MCF 10A (cell line): ENCODE measurements at regions not wholly inside any gene's neighbourhood (a gene's known extent, or its start where the extent isn't known, plus 50 kb on each side); places are given as distances from the start of the nearest gene placed in this dataset.

Experiments
- BruUV-seq: library from RNA; stranded (reverse); fragments of 400-500 nt; replicated peaks from 2 replicates; lab custom pipeline; 2021; lab: Mats Ljungman, UMichigan
- CTCF ChIA-PET: fragments of 300-600 bp; sonication (Branson Sonifier 250); formaldehyde crosslinking; extraction: SDS; loops from one replicate; lab custom pipeline; 2021; ENCODE audit warnings: antibody characterized with exemption, inconsistent platforms; lab: Yijun Ruan, JAX
- POLR2A ChIA-PET: fragments of 300-600, 350-650 bp; sonication (Branson Sonifier 250); formaldehyde crosslinking; extraction: SDS; loops from one replicate; lab custom pipeline; 2020; ENCODE audit warnings: antibody characterized with exemption, inconsistent platforms; lab: Yijun Ruan, JAX
- DNase-seq: peaks from one replicate; pipeline ENCODE4 v3.0.0-alpha.2; 2018; ENCODE audit not compliant: unreplicated experiment
- H3K27ac Mint-ChIP-seq: one replicate; pipeline ENCODE4 v1.8.0; 2022; ENCODE audit warnings: mild to moderate bottlenecking, low read depth, mixed read lengths; ENCODE audit not compliant: unreplicated experiment
- H3K27me3 Mint-ChIP-seq: one replicate; pipeline ENCODE4 v1.8.0; 2022; ENCODE audit warnings: mixed read lengths; ENCODE audit not compliant: insufficient read depth, unreplicated experiment
- H3K36me3 Mint-ChIP-seq: one replicate; pipeline ENCODE4 v1.8.0; 2022; ENCODE audit warnings: mild to moderate bottlenecking, moderate library complexity, mixed read lengths; ENCODE audit not compliant: insufficient read depth, unreplicated experiment
- H3K4me1 Mint-ChIP-seq: one replicate; pipeline ENCODE4 v1.8.0; 2022; ENCODE audit warnings: mixed read lengths; ENCODE audit not compliant: insufficient read depth, unreplicated experiment
- H3K4me3 Mint-ChIP-seq: one replicate; pipeline ENCODE4 v1.8.0; 2022; ENCODE audit warnings: mild to moderate bottlenecking, moderate library complexity, mixed read lengths; ENCODE audit not compliant: unreplicated experiment
- H3K9me3 Mint-ChIP-seq: one replicate; pipeline ENCODE4 v1.8.0; 2022; ENCODE audit warnings: mixed read lengths; ENCODE audit not compliant: unreplicated experiment
- intact Hi-C: fragments of 100-400 bp; cut with micrococcal nuclease; formaldehyde crosslinking; loops from 2 replicates; pipeline ENCODE4 v1.14.1; 2022
- TF ChIP-seq, protein P1 (sequence below): fragments of 200-600 bp; IDR thresholded peaks from one replicate; pipeline ENCODE4 v1.8.0; 2022; ENCODE audit warnings: antibody characterized with exemption, mild to moderate bottlenecking; ENCODE audit not compliant: unreplicated experiment

DNA sequence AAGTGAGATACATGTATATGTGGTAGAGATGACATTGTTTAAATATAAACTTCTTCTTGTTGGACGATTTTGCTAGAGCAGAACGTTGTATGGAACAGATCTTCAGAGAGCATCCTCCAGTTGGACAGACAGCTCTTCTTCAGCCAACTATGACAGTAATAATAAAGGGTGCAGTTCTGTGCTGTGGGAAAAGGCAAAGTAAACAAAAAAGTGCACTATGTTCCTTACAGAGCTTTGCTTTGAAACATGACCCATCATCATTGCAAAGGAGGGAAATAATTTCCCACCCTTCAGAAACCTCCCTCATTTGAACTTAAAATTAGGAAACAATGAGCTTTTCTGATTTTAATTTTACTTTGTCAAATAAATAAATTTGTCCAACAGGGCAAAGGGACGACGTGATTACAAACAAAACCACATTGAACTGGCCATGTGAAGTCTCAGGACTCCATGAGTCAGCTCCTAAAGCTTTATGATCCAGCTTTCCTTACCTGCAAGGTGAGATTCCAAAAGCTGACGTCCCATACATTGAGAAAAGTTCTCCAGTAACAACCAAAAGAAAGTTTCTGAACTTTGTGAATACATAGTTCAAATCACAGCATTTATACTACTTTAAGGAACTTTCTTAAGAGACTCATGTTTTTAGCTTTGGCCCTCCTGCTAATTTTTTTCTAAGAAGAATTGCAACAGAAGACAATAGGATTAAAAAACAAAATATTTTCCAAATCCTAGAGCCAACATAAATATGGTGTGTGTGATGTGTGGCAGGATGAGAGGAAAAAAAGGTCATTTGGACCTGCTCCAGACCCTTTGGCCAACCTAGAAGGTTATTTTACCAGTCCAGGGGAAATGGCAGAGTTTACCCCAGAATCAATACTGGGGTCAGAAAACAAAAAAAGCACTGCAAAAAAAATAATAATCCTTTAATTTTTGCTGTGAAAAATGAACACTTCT, 565.4 kb upstream of the NRP1 start:
- H3K9me3 Mint-ChIP-seq, result no peaks in the 10 kb centered on the region
- H3K4me1 Mint-ChIP-seq, result peaks cover 44% of the 10 kb centered on the region
- peak; percentile 78 for DNase-seq
- intact Hi-C loops, result loop anchor here (5.0 kb wide), 1 partner anchor 568 kb away; the partner anchor contains the start of gene NRP1
- H3K27ac Mint-ChIP-seq, result no peak overlapping the region
- BruUV-seq, result no TSS peak
- H3K27me3 Mint-ChIP-seq, result no peaks in the 10 kb centered on the region
- TF ChIP-seq, protein P1, sequence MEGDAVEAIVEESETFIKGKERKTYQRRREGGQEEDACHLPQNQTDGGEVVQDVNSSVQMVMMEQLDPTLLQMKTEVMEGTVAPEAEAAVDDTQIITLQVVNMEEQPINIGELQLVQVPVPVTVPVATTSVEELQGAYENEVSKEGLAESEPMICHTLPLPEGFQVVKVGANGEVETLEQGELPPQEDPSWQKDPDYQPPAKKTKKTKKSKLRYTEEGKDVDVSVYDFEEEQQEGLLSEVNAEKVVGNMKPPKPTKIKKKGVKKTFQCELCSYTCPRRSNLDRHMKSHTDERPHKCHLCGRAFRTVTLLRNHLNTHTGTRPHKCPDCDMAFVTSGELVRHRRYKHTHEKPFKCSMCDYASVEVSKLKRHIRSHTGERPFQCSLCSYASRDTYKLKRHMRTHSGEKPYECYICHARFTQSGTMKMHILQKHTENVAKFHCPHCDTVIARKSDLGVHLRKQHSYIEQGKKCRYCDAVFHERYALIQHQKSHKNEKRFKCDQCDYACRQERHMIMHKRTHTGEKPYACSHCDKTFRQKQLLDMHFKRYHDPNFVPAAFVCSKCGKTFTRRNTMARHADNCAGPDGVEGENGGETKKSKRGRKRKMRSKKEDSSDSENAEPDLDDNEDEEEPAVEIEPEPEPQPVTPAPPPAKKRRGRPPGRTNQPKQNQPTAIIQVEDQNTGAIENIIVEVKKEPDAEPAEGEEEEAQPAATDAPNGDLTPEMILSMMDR, result no peak
- H3K4me3 Mint-ChIP-seq, result no peak overlapping the region
- CTCF ChIA-PET, result no interaction called here
- H3K36me3 Mint-ChIP-seq, result peaks cover 5% of the 10 kb centered on the region
- POLR2A ChIA-PET, result interaction anchor here (0.8 to 2.4 kb wide), 2 partner anchors 257 to 707 kb away, joined by 4 to 6 read pairs; no protein-coding TSS in a partner anchor

DNA sequence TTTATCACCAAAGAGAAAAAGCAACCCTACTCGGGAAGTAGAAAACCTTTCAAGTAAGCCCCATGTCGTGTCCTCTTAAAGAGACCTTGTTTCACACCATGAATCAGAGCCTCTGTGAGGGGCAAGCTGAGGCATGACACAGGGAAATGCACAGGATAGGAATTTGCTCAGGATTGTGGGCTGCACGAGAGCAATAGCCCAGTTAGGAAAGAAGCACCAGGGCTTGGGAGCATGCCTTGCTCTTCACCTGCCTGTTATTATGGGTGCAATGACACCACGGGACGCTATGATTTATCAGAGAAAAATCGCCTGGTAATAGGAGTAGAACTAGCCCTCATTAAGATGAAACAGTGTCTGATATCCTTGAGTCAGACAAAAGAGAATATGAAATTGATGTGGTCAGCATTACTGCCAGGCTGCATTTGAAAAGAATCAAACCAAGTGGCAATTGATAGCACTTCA, 562.9 kb upstream of the NRP1 start:
- H3K27ac Mint-ChIP-seq, result peak overlapping the region; percentile 87
- BruUV-seq, result no TSS peak
- TF ChIP-seq, protein P1, result no peak
- CTCF ChIA-PET, result no interaction called here
- peak; percentile 89 for DNase-seq
- peaks cover 5% of the 10 kb centered on the region for H3K36me3 Mint-ChIP-seq
- POLR2A ChIA-PET, result no interaction called here
- H3K4me1 Mint-ChIP-seq, result peaks cover 44% of the 10 kb centered on the region
- no peaks in the 10 kb centered on the region for H3K9me3 Mint-ChIP-seq
- H3K27me3 Mint-ChIP-seq, result no peaks in the 10 kb centered on the region
- intact Hi-C loops, result loop anchor here (1.0 kb wide), 1 partner anchor 17 kb away; no protein-coding TSS in a partner anchor
- H3K4me3 Mint-ChIP-seq, result peak overlapping the region; percentile 25

DNA sequence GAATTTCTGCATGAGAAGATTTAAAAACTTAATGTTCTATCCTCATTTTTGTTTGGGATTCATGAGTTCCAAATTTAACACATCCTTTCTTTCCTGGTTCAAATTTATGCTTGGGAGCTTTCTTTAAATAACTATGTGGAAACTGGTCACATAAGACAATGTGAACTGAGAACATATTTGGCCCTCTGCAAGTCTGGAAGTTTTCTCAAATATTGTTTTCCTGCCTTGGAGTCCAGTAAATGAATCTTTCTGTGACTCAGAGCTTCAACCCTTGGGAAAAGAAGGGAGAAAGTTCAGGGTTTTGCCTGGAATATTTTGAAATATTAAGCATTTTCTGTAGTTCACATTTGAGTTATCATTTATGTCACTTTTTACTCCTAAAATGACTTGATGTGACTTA, 559.0 kb upstream of the NRP1 start:
- Mint-ChIP-seq H3K36me3 (peaks cover 2% of the 10 kb centered on the region), H3K4me3 (no peak overlapping the region), H3K4me1 (peaks cover 18% of the 10 kb centered on the region), H3K27me3 (no peaks in the 10 kb centered on the region), H3K27ac (no peak overlapping the region), H3K9me3 (no peaks in the 10 kb centered on the region)
- no TSS peak for BruUV-seq
- no peak for DNase-seq
- ChIA-PET CTCF (no interaction called here), POLR2A (no interaction called here)
- TF ChIP-seq, protein P1, result no peak
- intact Hi-C loops, result no loop called here

DNA sequence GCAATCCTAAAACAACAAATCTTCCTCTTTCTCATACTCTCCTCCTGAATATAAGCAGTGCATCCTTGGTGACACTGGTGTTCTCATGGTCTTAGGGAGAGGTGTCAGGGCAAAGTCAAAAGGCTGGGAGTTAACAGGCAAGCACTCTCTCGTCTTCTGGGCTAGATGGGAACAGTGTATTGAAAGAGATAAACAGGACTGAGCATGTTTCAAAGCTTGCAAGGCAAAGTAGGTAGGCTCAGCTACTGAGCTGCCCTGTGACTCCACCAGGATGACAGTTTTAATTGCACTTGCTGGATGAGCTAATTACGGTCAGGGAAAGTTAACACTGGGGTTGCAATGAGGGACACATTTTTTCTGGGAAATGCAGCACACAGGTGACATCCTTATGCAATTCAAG, 554.9 kb upstream of the NRP1 start:
- no peak overlapping the region for H3K4me3 Mint-ChIP-seq
- H3K27me3 Mint-ChIP-seq, result no peaks in the 10 kb centered on the region
- DNase-seq, result no peak
- no TSS peak for BruUV-seq
- intact Hi-C loops, result no loop called here
- ChIA-PET POLR2A (interaction anchor here (0.6 kb wide), 1 partner anchor 15 kb away, joined by 3 read pairs; no protein-coding TSS in a partner anchor), CTCF (no interaction called here)
- no peaks in the 10 kb centered on the region for H3K9me3 Mint-ChIP-seq
- TF ChIP-seq, protein P1, result no peak
- H3K4me1 Mint-ChIP-seq, result no peaks in the 10 kb centered on the region
- H3K27ac Mint-ChIP-seq, result no peak overlapping the region
- no peaks in the 10 kb centered on the region for H3K36me3 Mint-ChIP-seq
